HepG2 (cell line): ENCODE measurements at regions not wholly inside any gene's neighbourhood (a gene's known extent, or its start where the extent isn't known, plus 50 kb on each side); places are given as distances from the start of the nearest gene placed in this dataset.

ENCODE experiments used
- ATAC-seq: fragments of 200-7000 bp; cut with Tn5 transposase; 3 replicates; pipeline ENCODE4 v1.9.1; 2020; ENCODE audit warnings: mild to moderate bottlenecking, moderate library complexity
- BruUV-seq: library from RNA; stranded (reverse); fragments of 400-500 nt; replicated peaks from 2 replicates; lab custom pipeline; 2021; lab: Mats Ljungman, UMichigan
- CTCF ChIA-PET: fragments of 300-600 bp; formaldehyde crosslinking; extraction: SDS; loops from one replicate; lab custom pipeline; 2021; ENCODE audit warnings: low total read pairs, inconsistent platforms, low intra/inter-chr PET ratio; lab: Yijun Ruan, JAX
- POLR2A ChIA-PET: fragments of 350-600 bp; sonication (Branson Sonifier 250); formaldehyde crosslinking; loops from one replicate; lab custom pipeline; 2020; ENCODE audit warnings: antibody characterized with exemption, inconsistent platforms; lab: Yijun Ruan, JAX
- DNase-seq: peaks from one replicate; pipeline ENCODE4 v3.0.0-alpha.2; 2015; ENCODE audit warnings: low spot score
- FAIRE-seq: peaks from 3 replicates; lab custom pipeline; 2011; peaks lifted over from hg19 to GRCh38; lab: Jason Lieb, UNC
- H2AFZ ChIP-seq: one replicate; pipeline ENCODE4 v1.6.1; 2011; ENCODE audit warnings: low read length, inconsistent platforms
- H3K27ac ChIP-seq: fragments of 300-600 bp; 3 replicates; pipeline ENCODE4 v1.8.0; 2011; ENCODE audit warnings: mixed run types, mild to moderate bottlenecking, mixed read lengths, low read length, inconsistent platforms; ENCODE audit not compliant: insufficient read depth; ENCODE audit errors: extremely low read length
- H3K27me3 ChIP-seq, 2 experiments: fragments of 200-600 bp in 1 of 2; 2 replicates in 1 of 2; 3 replicates in 1 of 2; pipeline versions ENCODE4 v1.6.0 to v1.8.0; 2011; ENCODE audit warnings: low read length in 2 of 2, mild to moderate bottlenecking in 2 of 2, moderate library complexity in 2 of 2, inconsistent platforms in 1 of 2; ENCODE audit not compliant: insufficient read depth in 2 of 2, control insufficient read depth in 1 of 2
- H3K36me3 ChIP-seq, 2 experiments: fragments of 200-600 bp in 1 of 2; replicated peaks in 1 of 2; 2 replicates in 1 of 2; 3 replicates in 1 of 2; pipeline versions ENCODE4 v1.5.1 to v1.8.0; 2011; ENCODE audit warnings: low read length in 2 of 2, inconsistent platforms in 1 of 2; ENCODE audit not compliant: insufficient read depth in 2 of 2, control insufficient read depth in 1 of 2
- H3K4me1 ChIP-seq: 2 replicates; pipeline ENCODE4 v1.5.1; 2012; ENCODE audit warnings: low read length, inconsistent platforms; ENCODE audit not compliant: insufficient read depth
- H3K4me2 ChIP-seq: 2 replicates; pipeline ENCODE4 v1.6.0; 2011; ENCODE audit warnings: low read depth, low read length, inconsistent platforms
- H3K4me3 ChIP-seq, 3 experiments: fragments of 200-600 bp in 1 of 3; sonication (generic), shearing (Covaris generic) in 1 of 3; replicated peaks in 1 of 3; 2 replicates each; pipeline ENCODE4 v1.5.1; 2011 to 2016; ENCODE audit warnings: low read length in 3 of 3, inconsistent platforms in 2 of 3, low read depth in 2 of 3, mild to moderate bottlenecking in 2 of 3, control low read depth in 1 of 3, mixed read lengths in 1 of 3; ENCODE audit not compliant: insufficient read depth in 1 of 3
- H3K79me2 ChIP-seq: one replicate; pipeline ENCODE4 v1.6.1; 2011; ENCODE audit warnings: low read length, inconsistent platforms; ENCODE audit not compliant: insufficient read depth
- H3K9ac ChIP-seq: 2 replicates; pipeline ENCODE4 v1.6.0; 2011; ENCODE audit warnings: mild to moderate bottlenecking, low read depth, low read length, inconsistent platforms; ENCODE audit not compliant: insufficient read depth
- H3K9me3 ChIP-seq: 2 replicates; pipeline ENCODE4 v1.5.1; 2012; ENCODE audit warnings: mild to moderate bottlenecking, low read length
- H4K20me1 ChIP-seq: 2 replicates; pipeline ENCODE4 v1.6.0; 2011; ENCODE audit warnings: inconsistent platforms, mild to moderate bottlenecking, low read length, moderate library complexity; ENCODE audit not compliant: insufficient read depth
- ARNTL ChIP-seq: sonication (generic); formaldehyde crosslinking; IDR thresholded peaks from 2 replicates; pipeline ENCODE4 v1.4.0; 2020; ENCODE audit warnings: mild to moderate bottlenecking, missing genetic modification reagents
- CCAR2 ChIP-seq: fragments of 200-400 bp; formaldehyde crosslinking; optimal IDR thresholded peaks from 2 replicates; pipeline ENCODE3; 2018; ENCODE audit warnings: low read depth, mild to moderate bottlenecking, low read length, moderate library complexity
- ELF4 ChIP-seq: sonication (generic); formaldehyde crosslinking; IDR thresholded peaks from 2 replicates; pipeline ENCODE4 v1.5.0; 2020; ENCODE audit warnings: missing genetic modification reagents, mild to moderate bottlenecking, moderate library complexity, borderline replicate concordance
- GABPB1 ChIP-seq: IDR thresholded peaks from 2 replicates; pipeline ENCODE4 v1.6.1; 2016; ENCODE audit warnings: mild to moderate bottlenecking, missing genetic modification reagents, moderate library complexity, missing compliant biosample characterization
- HMGA1 ChIP-seq: sonication (generic); formaldehyde crosslinking; conservative IDR thresholded peaks from 2 replicates; pipeline ENCODE4 v1.4.0; 2020; ENCODE audit warnings: missing genetic modification reagents
- MED13 ChIP-seq: sonication (generic); formaldehyde crosslinking; IDR thresholded peaks from 2 replicates; pipeline ENCODE4 v1.5.0; 2020; ENCODE audit warnings: missing genetic modification reagents
- SOX13 ChIP-seq, 3 experiments: fragments of 450-650 bp in 1 of 3; sonication (generic) in 1 of 3; formaldehyde crosslinking in 1 of 3; IDR thresholded peaks in 2 of 3; conservative IDR thresholded peaks in 1 of 3; 2 replicates each; pipeline versions ENCODE4 v1.5.0 to v1.6.1; 2016 to 2020; ENCODE audit warnings: antibody characterized with exemption in 1 of 3, mild to moderate bottlenecking in 1 of 3, missing compliant biosample characterization in 1 of 3, missing genetic modification reagents in 1 of 3, moderate library complexity in 1 of 3
- WGBS: methylation state at CpG from one replicate; pipeline ENCODE4 v1.1.6; 2017; ENCODE audit warnings: low lambda C conversion rate; 5-methylcytosine and 5-hydroxymethylcytosine counted together
- in situ Hi-C: cut with HindIII; loops from 2 replicates; pipeline ENCODE4 v1.10.0; 2017; ENCODE audit warnings: low pct_unique_long_range_greater_than_20kb; ENCODE audit not compliant: extremely low pct_ligation_motif_present
- intact Hi-C: fragments of 100-400 bp; cut with micrococcal nuclease; formaldehyde crosslinking; loops from one replicate; pipeline ENCODE4 v1.10.0; 2022; ENCODE audit not compliant: unreplicated experiment
- TF ChIP-seq, protein P1 (sequence below): sonication (generic); formaldehyde crosslinking; IDR thresholded peaks from 2 replicates; pipeline ENCODE4 v1.4.0; 2020; ENCODE audit warnings: missing genetic modification reagents
- TF ChIP-seq, protein P2 (sequence below): IDR thresholded peaks from 2 replicates; pipeline ENCODE4 v1.6.1; 2016

DNA sequence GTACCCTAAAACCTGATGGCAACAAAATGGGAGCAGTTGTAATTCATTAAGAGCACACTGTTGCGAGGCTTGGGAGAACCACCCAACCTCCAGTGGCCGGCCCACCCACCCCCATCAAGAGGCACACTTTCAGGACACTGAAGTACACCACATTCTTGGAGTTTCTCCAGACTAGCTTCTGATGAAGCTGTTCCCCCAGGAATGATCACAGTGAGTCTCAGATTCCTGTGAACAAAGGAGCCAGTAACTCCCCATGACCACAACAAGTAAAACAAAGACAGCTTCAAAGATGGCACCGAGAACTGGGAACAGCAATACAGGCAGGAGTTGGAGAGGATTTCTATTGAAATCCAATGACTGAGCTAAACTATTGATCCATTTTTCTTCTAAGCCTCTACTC is 126.0 kb downstream of the ST8SIA2 start:
- no peak overlapping the region for H2AFZ ChIP-seq
- no peaks in the 10 kb centered on the region for H4K20me1 ChIP-seq
- H3K36me3 ChIP-seq: no peaks in the 10 kb centered on the region
- TF ChIP-seq MED13 (CRISPR knock-in tag) (no peak), GABPB1 (CRISPR knock-in tag) (no peak), HMGA1 (no peak), SOX13 (IDR thresholded peaks at IDR 0.05) (no peak), SOX13 (CRISPR knock-in tag; conservative IDR thresholded peaks at IDR 0.05 in 1 of 2, IDR thresholded peaks at IDR 0.05 in 1 of 2) (no peak), CCAR2 (no peak), ELF4 (CRISPR knock-in tag) (no peak), ARNTL (no peak)
- TF ChIP-seq, protein P1, sequence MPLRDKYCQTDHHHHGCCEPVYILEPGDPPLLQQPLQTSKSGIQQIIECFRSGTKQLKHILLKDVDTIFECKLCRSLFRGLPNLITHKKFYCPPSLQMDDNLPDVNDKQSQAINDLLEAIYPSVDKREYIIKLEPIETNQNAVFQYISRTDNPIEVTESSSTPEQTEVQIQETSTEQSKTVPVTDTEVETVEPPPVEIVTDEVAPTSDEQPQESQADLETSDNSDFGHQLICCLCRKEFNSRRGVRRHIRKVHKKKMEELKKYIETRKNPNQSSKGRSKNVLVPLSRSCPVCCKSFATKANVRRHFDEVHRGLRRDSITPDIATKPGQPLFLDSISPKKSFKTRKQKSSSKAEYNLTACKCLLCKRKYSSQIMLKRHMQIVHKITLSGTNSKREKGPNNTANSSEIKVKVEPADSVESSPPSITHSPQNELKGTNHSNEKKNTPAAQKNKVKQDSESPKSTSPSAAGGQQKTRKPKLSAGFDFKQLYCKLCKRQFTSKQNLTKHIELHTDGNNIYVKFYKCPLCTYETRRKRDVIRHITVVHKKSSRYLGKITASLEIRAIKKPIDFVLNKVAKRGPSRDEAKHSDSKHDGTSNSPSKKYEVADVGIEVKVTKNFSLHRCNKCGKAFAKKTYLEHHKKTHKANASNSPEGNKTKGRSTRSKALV (CRISPR knock-in tag): no peak
- TF ChIP-seq, protein P2, sequence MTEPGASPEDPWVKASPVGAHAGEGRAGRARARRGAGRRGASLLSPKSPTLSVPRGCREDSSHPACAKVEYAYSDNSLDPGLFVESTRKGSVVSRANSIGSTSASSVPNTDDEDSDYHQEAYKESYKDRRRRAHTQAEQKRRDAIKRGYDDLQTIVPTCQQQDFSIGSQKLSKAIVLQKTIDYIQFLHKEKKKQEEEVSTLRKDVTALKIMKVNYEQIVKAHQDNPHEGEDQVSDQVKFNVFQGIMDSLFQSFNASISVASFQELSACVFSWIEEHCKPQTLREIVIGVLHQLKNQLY (CRISPR knock-in tag): no peak
- intact Hi-C loops (no loop called here), in situ Hi-C loops (loop anchor here (5.0 to 10.0 kb wide), 2 partner anchors 163 to 195 kb away; no protein-coding TSS in a partner anchor)
- no peak overlapping the region for H3K4me3 ChIP-seq
- DNase-seq (no peak), ATAC-seq (no peak), FAIRE-seq (no peak)
- 4% methylated on average over 3 of the region's 3 CpGs for WGBS
- POLR2A ChIA-PET: no interaction called here
- no peaks in the 10 kb centered on the region for H3K4me1 ChIP-seq
- CTCF ChIA-PET: no interaction called here
- no peak overlapping the region for H3K27ac ChIP-seq
- H3K9me3 ChIP-seq: no peaks in the 10 kb centered on the region
- no peak overlapping the region for H3K9ac ChIP-seq
- H3K4me2 ChIP-seq: no peak overlapping the region
- H3K79me2 ChIP-seq: no peaks in the 10 kb centered on the region
- no TSS peak for BruUV-seq
- H3K27me3 ChIP-seq: no peaks in the 10 kb centered on the region
